GM12878 (cell line): ENCODE measurements at regions not wholly inside any gene's neighbourhood (a gene's known extent, or its start where the extent isn't known, plus 50 kb on each side); places are given as distances from the start of the nearest gene placed in this dataset.

Experiments used
- EP300 ChIP-seq, 2 experiments: fragments of 150-350 bp in 1 of 2; IDR thresholded peaks; 2 replicates each; pipeline ENCODE4 v1.6.1; 2011 to 2012; ENCODE audit warnings: low read depth in 2 of 2, low read length in 2 of 2, borderline replicate concordance in 1 of 2, improper control_type of control experiment in 1 of 2, inconsistent platforms in 1 of 2; ENCODE audit not compliant: control insufficient read depth in 1 of 2
- NR2C2 ChIP-seq: IDR thresholded peaks from 2 replicates; pipeline ENCODE4 v1.6.1; 2011; ENCODE audit warnings: borderline replicate concordance, low read depth; ENCODE audit not compliant: control insufficient read depth, insufficient read length
- SPI1 ChIP-seq: IDR thresholded peaks from 2 replicates; pipeline ENCODE4 v1.6.1; 2011; ENCODE audit warnings: low read depth, mild to moderate bottlenecking, low read length, moderate library complexity, borderline replicate concordance; ENCODE audit not compliant: insufficient read depth
- ZZZ3 ChIP-seq: IDR thresholded peaks from 2 replicates; pipeline ENCODE4 v1.6.1; 2011; ENCODE audit warnings: low read depth; ENCODE audit not compliant: control insufficient read depth, insufficient read length
- TF ChIP-seq, protein P1 (sequence below), 3 experiments: IDR thresholded peaks in 2 of 3; conservative IDR thresholded peaks in 1 of 3; 2 replicates each; pipeline ENCODE4 v1.5.1; 2011; ENCODE audit warnings: low read depth in 3 of 3, low read length in 3 of 3, mild to moderate bottlenecking in 3 of 3, control low read depth in 2 of 3, moderate library complexity in 2 of 3, inconsistent platforms in 1 of 3, mixed read lengths in 1 of 3; ENCODE audit not compliant: control insufficient read depth in 2 of 3, insufficient read depth in 1 of 3; ENCODE audit errors: extremely low read depth in 1 of 3
- TF ChIP-seq, protein P2 (sequence below): IDR thresholded peaks from 2 replicates; pipeline ENCODE4 v1.6.1; 2012; ENCODE audit warnings: low read length, inconsistent platforms

DNA sequence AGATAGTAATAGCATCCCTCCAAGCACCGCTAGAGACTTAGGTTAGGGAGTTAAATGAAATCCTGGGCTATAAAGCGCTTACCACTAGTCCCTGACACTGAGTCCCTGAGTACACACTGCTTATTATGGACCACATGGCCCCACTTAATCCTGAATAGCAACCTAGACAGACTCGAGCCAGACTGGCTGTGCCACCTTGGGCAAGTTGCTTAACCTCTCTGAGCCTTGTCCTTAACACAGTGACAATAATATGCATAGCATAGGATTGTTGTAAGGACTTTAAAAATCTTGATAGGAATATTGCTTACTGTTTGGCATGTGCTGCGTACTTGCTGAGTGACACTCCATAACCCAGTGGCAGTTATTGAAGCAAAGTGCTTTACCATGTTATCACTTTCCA lies 125.6 kb upstream of the SASH1 start:
- TF ChIP-seq, protein P1, sequence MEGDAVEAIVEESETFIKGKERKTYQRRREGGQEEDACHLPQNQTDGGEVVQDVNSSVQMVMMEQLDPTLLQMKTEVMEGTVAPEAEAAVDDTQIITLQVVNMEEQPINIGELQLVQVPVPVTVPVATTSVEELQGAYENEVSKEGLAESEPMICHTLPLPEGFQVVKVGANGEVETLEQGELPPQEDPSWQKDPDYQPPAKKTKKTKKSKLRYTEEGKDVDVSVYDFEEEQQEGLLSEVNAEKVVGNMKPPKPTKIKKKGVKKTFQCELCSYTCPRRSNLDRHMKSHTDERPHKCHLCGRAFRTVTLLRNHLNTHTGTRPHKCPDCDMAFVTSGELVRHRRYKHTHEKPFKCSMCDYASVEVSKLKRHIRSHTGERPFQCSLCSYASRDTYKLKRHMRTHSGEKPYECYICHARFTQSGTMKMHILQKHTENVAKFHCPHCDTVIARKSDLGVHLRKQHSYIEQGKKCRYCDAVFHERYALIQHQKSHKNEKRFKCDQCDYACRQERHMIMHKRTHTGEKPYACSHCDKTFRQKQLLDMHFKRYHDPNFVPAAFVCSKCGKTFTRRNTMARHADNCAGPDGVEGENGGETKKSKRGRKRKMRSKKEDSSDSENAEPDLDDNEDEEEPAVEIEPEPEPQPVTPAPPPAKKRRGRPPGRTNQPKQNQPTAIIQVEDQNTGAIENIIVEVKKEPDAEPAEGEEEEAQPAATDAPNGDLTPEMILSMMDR (IDR thresholded peaks at IDR 0.05 in 2 of 3, conservative IDR thresholded peaks at IDR 0.05 in 1 of 3; ENCODE audit: control insufficient read depth in 2 of 3, extremely low read depth in 1 of 3, insufficient read depth in 1 of 3, low read depth in 3 of 3, low read length in 3 of 3), result no peak
- no peak for TF ChIP-seq SPI1
- TF ChIP-seq ZZZ3, result no peak
- TF ChIP-seq EP300 (IDR thresholded peaks at IDR 0.05; ENCODE audit: borderline replicate concordance in 1 of 2, control insufficient read depth in 1 of 2, low read depth in 2 of 2, low read length in 2 of 2), result no peak
- no peak for TF ChIP-seq NR2C2
- TF ChIP-seq, protein P2, sequence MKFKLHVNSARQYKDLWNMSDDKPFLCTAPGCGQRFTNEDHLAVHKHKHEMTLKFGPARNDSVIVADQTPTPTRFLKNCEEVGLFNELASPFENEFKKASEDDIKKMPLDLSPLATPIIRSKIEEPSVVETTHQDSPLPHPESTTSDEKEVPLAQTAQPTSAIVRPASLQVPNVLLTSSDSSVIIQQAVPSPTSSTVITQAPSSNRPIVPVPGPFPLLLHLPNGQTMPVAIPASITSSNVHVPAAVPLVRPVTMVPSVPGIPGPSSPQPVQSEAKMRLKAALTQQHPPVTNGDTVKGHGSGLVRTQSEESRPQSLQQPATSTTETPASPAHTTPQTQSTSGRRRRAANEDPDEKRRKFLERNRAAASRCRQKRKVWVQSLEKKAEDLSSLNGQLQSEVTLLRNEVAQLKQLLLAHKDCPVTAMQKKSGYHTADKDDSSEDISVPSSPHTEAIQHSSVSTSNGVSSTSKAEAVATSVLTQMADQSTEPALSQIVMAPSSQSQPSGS, result no peak
